AG08396 (cell line): ENCODE measurements at regions not wholly inside any gene's neighbourhood (a gene's known extent, or its start where the extent isn't known, plus 50 kb on each side); places are given as distances from the start of the nearest gene placed in this dataset.
"Not testable (repeated sequence)": the region's sequence is repeated elsewhere in the genome, so short reads cannot be mapped to it uniquely, and the experiment has no call there.

Experiments
- DNase-seq: peaks from one replicate; pipeline ENCODE4 v3.0.0; 2012; ENCODE audit warnings: low spot score, mixed read lengths

GRCh38 chr18:1133541-1133940, 228.9 kb downstream of the ADCYAP1 start:
- no peak for DNase-seq

- no peak for DNase-seq
Measured at GRCh38 chr18:1147730-1148129, 243.1 kb downstream of the ADCYAP1 start.

- no peak for DNase-seq
Measured at GRCh38 chr18:1149709-1150108, 245.0 kb downstream of the ADCYAP1 start.

GRCh38 chr18:1150344-1150743, 245.7 kb downstream of the ADCYAP1 start:
- DNase-seq = no peak

GRCh38 chr18:1152958-1153357, 248.3 kb downstream of the ADCYAP1 start:
- DNase-seq = not testable (repeated sequence)

- DNase-seq = no peak
Measured at GRCh38 chr18:1173593-1173992, 268.9 kb downstream of the ADCYAP1 start.

GRCh38 chr18:1177232-1177631, 272.6 kb downstream of the ADCYAP1 start:
- DNase-seq = no peak

GRCh38 chr18:1191341-1191740, 286.7 kb downstream of the ADCYAP1 start:
- DNase-seq = no peak

- no peak for DNase-seq
Measured at GRCh38 chr18:1213126-1213525, 308.5 kb downstream of the ADCYAP1 start.

- no peak for DNase-seq
Measured at GRCh38 chr18:1222880-1223279, 318.2 kb downstream of the ADCYAP1 start.

GRCh38 chr18:1227025-1227424, 322.4 kb downstream of the ADCYAP1 start:
- DNase-seq = no peak

GRCh38 chr18:1229634-1230033, 325.0 kb downstream of the ADCYAP1 start:
- DNase-seq = no peak

GRCh38 chr18:1232867-1233266, 328.2 kb downstream of the ADCYAP1 start:
- no peak for DNase-seq

- DNase-seq = no peak
Measured at GRCh38 chr18:1240701-1241100, 336.0 kb downstream of the ADCYAP1 start.

GRCh38 chr18:1244397-1245122, 339.9 kb downstream of the ADCYAP1 start:
- DNase-seq = no peak

GRCh38 chr18:1246827-1247226, 342.2 kb downstream of the ADCYAP1 start:
- DNase-seq = no peak

- no peak for DNase-seq
Measured at GRCh38 chr18:1252534-1252933, 347.9 kb downstream of the ADCYAP1 start.

- no peak for DNase-seq
Measured at GRCh38 chr18:1252936-1253335, 348.3 kb downstream of the ADCYAP1 start.

GRCh38 chr18:1253827-1254226, 349.2 kb downstream of the ADCYAP1 start:
- no peak for DNase-seq

GRCh38 chr18:1261054-1261453, 356.4 kb downstream of the ADCYAP1 start:
- DNase-seq = no peak

- no peak for DNase-seq
Measured at GRCh38 chr18:1267021-1267420, 362.4 kb downstream of the ADCYAP1 start.

GRCh38 chr18:1270081-1270480, 365.4 kb downstream of the ADCYAP1 start:
- no peak for DNase-seq

- DNase-seq = no peak
Measured at GRCh38 chr18:1273469-1273868, 368.8 kb downstream of the ADCYAP1 start.

- no peak for DNase-seq
Measured at GRCh38 chr18:1292167-1292566, 387.5 kb downstream of the ADCYAP1 start.
